Activated CD4-positive, alpha-beta T cell treated with anti-CD3 and anti-CD28 coated beads, Interleukin-2, amount 50 U/mL, for 24 hours (primary cell): ENCODE measurements at regions not wholly inside any gene's neighbourhood (a gene's known extent, or its start where the extent isn't known, plus 50 kb on each side); places are given as distances from the start of the nearest gene placed in this dataset.

ENCODE experiments used
- DNase-seq, 2 donors: peaks; one replicate each; pipeline ENCODE4 v3.0.0-alpha.2; 2020; ENCODE audit warnings: low read depth in 1 of 2, low spot score in 1 of 2

DNA sequence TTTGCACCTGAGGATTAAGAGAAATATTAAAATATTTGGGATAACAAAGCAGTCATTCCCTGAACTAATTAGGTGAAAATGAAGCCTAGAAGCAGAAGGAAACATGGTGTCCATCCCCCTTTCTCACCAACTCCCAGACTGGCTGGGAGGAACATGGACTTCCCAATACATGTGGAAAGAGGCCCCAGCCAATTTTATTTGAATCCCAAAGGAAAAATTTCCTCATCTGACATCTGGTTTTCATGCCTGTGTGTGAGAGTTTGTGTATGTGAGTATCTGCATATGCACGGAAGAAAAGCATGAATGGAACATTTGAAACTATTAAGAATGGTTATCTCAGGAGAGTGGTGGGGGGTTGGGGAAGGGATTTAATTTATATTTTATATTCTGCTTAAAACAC lies 84.3 kb downstream of the COPS8 start:
- no peak for DNase-seq

DNA sequence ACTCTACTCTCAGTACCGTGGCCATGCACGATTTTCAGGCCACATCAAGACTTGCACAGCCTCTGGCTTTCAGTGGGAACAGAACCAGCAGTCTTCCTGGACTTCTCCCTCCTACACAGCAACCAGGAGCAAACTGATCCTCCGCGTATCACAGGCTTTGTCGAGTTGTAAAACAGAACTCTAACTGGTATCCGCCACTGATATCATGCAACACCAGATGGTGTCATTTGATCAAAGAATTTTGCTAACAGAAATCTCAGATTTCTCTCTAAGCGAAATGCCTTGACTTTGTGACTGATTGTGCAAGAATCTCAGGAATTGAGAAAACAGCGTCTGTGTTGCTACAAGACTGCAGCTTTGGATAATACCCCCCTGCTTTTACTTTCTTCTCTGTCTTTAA lies 85.7 kb downstream of the COPS8 start:
- no peak for DNase-seq

DNA sequence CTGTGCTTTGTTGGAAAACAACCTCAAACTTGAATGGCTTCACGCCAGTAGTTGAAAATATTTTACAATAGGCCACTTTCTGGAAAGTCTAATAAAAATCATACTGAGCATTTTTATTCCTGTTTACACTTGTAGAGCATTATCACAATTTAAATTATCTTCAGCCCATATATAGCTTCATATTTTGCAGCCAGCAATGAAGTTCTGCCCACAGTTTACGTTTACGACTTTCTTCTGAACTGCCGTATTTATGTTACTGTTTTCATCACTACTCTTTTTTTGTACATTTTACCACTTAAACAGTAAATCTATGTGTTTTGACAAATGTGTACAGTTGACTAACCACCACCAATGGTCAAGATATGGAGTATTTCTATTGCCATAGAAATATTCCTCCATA lies 86.2 kb downstream of the COPS8 start:
- DNase-seq: no peak

DNA sequence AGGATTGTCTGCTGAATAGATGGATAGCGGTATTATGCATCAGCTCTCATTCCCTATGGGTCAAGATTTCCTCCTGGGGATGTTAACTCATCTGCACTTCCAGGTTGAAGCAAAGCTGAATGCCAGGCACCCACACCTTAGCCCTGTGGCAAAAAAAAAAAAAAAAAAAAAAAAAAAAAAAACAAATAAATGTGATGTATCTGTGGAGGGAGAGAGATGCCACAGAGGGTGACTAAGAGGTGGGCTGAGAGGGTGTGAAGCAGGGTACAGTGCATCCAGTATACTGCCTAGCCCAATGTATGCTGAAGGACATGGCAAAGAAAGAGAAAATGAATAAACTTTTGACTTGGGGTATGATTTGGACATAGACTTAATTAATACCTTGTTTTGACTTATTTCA lies 91.4 kb downstream of the COPS8 start:
- no peak for DNase-seq

DNA sequence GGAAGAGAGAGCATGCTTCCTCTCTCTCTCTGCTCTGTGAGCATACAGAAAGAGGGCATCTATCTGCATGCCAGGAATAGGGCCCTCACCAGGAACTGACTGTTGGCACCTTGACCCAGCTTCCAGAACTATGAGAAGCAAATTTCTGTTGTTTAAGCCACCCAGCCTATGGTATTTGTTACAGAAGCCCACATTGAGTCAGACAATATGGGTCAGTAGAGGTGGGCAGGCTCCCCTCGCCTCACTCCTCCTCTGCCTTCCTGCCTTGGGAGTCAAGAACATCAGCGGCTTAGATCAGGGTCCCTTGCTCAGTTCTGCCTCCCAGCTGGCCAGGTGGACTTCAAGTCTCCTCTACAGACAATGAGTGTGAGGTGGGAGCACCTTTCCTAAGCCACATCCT lies 92.3 kb downstream of the COPS8 start:
- DNase-seq: no peak

DNA sequence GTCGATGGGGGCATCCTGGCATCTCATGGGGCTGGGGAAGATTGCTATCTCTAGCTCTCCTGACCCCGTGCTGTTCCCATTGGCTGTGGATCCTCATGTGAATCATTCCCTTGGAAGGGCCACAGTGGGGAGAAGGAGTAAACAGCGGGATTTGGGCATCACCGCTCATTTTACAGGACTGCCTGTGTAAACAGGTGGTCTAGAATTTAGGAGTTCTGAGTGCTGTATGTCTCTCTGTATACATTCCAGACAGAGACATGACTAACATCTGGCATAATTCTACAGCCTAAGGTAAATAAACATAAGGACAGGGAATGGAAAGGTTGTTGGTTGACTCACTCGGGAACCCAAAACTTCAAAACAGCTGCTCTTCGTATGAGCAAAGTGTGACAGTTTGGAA lies 92.7 kb downstream of the COPS8 start:
- DNase-seq: no peak

DNA sequence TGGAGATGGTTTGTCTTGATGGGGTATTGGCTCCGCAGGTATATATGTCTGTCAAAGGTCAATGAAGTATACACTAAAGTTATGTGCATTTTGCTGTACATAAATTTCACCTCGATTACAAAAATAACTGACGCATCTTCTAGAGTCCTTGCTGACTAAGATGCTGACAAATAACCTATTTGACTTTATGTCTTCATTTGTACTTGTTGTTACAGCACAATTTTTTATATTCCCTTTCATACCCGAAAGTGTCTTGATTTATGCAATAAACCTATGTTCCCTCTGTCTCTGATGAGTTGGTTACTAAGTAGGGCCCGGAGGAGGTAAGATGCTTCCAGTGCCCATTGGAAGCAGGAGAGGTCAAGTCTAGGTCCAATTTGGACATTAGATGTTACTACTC lies 93.5 kb downstream of the COPS8 start:
- DNase-seq: no peak

DNA sequence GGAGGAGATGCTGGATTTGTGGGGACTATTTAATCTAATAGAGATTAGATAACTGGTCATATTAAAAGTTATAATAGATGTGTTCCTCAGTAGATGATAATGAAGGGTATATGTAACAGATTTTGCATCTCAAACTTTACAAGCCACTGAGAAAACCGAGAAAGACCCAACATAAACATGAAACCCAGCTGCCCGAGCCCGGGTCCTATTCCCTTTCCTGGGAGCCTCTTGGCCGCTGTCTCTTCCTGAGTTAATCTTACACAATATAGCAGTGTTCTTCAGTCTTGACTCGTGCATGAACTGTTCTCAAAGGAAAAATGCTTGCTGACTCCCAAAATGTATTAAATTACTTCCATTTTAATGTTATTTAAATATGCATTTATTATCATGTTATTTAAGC lies 94.5 kb downstream of the COPS8 start:
- no peak for DNase-seq

DNA sequence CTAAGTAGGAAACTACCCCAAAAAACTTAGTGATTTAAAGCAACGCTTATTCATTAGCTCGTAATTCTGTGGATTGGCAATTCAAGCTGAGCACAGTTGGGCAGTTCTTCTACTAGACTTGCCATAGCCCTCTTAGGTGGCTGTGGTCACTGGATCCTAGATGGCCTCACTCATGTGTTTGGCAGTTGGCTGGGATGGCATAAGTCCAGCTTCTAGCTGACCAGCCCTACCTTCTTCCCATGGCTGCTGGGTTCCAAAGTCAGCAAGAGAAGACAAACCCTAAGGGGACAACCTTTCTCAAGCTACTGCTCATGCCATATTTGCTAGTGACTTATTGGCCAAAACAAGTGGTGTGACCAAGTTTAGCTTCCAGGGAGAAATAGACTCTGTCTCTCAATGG lies 95.3 kb downstream of the COPS8 start:
- DNase-seq: no peak

DNA sequence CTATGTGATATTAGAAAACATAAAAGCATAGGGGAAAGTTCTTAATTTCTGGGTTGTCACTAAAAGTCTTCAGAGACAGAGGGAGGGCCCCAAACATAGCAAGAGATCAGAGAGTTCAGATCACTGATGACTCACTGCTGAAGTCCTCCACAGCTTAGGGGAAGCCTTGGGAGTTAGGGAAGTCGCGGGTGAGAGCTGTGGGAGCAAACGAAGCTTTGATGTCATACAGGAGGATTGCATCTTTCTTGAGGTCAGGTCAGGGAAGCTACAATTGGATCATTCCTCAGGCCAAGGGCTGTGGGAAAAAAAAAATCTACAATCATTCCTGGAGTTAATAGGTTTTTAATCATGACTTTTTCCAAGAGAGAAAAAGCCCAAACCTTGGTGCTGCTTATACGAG lies 96.2 kb downstream of the COPS8 start:
- DNase-seq: no peak

DNA sequence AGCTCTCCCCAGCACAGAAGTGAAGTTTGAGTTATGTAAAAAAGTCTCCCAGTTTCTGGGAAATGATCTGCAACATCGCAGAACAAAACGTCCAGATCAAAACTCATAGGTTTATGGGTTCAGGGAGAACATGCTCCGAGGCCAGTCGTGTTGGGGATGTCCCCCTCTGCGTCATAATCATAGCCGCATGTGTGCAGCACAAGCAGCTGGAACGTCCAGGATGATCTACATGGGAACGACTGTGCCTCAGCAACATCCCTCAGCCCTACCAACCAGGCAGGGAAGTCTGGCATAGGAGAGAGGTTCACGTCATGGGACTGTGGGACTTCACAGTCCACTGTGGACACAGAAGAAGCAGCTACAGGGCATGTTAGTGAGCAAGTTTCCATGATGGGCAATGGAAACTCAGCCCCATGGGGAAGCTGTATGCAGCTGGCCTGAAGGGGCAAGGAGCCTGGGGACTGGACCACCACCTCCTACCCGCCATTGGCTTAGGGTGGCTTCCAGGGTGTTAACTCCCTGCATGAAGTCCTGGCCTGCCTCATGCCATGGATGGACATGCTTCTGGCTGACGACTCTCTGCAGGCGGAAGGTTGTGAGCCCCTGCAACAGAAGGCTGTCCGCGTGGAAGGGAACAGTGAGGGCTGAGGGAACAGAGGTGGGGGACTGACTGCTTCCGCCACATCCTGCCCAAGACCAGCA lies 96.9 kb downstream of the COPS8 start:
- DNase-seq: no peak

DNA sequence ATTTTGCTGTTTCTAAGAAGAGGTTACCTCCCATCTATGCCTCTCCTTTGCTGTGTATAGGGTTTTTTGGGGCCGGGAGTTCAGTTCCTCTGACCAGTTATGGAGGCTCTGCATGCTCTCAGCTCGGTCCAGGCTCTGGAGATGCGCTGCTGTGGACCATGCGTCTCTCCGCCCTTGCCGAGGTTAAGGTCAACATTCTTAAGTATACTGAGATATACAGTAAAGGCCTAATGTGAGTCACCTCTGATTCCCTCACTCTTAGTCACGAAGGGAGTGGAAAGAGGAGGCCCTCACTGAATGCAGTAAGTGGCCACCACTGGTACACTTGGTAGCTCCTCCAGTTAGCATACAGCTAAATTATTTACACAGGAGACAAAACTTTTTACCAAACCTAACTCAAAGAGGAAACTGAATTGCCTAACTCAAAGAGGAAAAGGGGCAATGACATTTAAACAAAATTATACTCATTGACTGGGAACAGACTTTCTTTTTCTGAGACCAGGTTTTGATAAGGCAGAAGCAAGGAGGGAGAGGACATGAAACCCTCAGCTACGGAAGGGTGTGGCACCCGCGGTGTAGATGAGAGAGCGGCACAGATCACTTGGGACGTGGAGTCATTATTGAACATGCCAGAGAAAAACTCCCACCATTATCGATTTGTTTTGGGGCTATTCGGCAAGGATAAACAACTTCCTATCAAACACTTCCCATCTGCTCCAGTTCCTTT lies 98.7 kb downstream of the COPS8 start:
- DNase-seq: no peak

DNA sequence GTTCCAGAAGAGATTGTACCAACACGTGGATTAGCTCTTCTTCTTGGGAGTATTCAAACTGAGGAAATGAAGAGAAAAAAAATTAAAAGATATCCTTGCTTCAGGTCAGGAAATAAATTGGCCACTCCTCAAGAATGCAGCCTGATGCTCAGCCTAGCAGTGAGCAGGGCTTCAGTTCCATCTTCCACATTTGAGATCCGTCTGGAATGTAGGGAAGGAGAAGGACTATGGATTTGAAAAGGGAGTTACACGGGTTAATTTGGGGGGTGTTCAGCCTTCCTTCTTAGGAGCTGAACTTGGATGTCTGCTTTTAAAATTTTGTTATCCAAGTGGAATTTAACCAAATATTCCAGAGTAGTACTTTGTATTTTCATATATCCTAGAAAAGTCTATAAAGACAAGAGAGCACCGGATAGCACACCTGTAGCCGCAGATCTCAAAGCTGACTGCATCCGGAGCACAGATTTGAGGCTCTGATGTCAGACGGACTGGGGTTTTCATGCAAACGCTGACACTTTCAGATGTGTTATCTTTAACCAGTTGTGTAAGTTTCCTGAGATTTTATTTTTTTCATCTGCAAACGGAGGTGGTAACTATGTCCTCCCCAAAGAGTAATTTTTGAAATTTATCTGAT lies 99.3 kb downstream of the COPS8 start:
- DNase-seq: no peak

DNA sequence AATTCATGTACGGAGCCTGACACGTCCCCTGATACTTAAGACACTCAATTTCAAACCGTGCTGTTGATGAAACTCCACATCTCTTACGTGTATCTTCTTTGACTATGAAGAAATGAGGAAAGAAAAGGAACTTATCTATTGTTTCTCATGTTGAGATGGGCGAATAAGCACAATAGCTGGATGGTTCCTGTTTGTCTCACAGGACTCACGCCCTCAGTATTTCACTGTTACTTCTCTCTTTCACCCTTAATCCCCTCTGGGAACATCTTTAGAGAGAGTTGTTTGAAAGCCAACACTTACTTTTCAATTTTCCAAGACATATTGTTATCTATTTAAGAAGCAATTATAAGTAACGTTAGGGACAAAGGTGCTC lies 99.8 kb downstream of the COPS8 start:
- no peak for DNase-seq

DNA sequence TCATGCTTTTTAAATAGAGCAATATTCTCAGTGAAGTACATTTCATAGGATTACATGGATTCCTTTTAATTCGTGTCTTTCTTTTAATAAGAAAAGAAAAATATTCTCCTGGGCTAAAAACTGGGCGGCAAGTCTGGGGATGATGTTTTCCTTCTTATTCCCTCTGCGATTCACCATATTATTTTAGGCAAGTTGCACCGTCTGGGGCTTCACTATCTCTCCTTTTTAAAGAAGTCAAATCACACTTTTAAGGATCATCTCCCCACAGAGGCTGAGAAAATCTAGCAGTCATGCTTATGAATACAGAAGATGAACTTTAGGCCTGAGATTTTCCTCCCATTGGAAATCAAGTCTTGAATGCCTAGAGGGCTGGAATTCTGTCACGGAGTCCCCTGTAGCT lies 104.1 kb downstream of the COPS8 start:
- no peak for DNase-seq

DNA sequence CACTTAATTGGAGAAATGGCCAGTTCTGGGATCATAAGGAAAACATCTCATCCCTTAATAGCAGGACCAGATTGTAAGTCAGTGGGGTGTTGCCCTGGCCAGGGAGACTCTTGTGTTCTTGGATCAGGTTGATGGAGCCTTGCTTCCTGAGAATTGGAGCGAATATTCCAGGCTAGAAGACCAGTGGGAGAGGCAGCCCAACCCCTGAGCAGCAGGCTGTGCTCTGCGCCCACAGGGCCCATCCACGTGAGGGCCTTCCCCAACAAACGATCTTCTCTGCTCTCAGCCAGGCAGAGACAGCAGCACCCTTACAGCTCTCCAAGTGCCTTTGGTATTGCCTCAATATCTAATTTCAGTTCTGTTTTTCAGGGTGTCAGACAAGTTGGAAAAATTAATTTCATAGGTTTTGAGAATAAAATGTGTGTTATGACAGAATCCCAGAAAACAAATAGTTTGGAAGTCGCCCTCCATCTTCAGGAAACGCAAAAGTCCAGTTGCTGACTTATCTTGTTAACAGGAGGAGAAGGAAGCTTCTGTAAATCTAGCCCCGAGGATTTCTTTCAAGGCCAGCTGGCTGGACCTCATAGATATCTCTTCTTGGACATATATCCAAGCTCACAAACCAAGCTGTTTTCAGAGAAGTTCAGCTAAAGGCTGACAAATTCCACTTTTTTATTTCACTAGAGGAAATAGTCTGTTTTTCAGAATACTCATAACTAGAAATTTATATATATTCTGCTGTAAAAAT lies 105.5 kb downstream of the COPS8 start:
- no peak for DNase-seq

DNA sequence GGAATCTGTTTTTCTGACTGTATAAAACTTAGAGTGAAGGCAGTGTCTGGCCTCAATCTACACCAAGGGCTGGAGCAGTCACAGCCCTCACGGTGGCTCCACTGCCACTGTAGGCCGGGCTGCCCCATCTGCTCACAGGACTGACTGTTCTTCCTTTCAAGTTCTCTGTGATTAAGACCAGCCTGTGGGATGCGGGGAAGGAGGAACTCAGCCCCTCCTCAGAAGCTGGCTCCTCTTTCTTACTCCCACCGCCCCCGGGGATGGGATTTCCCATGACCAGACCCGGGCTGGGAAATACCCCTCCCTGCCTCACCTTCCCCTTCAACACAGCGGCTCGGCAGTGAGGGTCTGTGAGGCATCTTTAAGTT lies 106.0 kb downstream of the COPS8 start:
- no peak for DNase-seq

DNA sequence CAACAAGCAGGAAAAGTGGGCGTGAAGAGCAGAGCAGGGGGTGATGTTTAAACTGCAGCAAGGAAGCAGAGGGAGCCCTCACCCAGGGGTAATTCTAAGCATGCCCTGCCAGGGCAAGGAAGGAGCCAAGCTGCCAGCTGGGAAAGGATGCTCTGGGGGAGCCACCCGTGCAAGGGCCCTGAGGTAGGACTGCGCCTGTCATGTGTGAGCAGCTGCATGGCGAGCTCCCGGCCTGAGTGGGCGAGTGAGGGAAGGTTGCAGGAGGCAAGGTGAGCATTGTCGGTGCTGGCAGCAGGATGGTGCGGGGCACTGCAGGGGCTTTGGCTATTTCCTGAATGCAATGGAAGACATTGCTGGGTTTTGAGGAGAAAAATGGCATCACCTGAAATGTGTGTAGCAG lies 107.2 kb downstream of the COPS8 start:
- DNase-seq: no peak

DNA sequence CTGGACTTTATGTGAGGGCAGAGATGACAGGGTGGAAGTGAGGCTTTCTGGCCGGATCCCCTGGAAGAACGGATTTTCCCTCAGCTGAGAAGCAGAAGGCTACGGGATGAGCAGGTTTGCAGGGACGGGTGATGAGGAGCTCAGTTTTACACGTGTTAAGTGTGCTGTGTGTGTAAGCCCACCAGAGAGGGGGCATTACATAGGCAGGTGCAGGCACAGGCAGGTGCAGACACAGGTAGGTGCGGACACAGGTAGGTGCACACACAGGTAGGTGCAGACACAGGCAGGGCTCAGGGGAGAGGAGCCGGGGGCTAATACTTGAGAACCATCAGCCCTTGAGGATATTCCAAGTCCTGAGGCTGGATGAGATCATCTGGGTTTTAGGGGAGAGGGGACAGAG lies 107.7 kb downstream of the COPS8 start:
- no peak for DNase-seq

DNA sequence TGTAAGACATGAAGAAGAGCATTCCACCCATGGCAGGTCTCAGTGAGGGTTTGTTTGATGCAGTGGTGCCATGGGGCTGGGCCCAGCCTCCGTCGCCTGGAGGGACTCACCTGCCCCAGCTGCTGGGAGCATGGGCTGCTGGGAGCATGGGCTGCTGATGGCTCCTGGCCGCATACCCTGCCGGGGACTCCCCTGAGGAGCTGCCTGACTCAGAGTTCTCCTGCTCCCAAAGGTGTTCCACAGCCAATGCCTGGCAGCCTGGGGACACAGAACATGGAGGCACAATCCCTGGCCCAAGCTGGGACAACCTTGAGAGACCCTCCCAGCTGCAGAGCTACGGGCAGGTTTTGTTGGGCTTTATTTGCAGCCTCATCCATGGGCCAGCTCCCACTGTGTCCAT lies 108.4 kb downstream of the COPS8 start:
- no peak for DNase-seq

DNA sequence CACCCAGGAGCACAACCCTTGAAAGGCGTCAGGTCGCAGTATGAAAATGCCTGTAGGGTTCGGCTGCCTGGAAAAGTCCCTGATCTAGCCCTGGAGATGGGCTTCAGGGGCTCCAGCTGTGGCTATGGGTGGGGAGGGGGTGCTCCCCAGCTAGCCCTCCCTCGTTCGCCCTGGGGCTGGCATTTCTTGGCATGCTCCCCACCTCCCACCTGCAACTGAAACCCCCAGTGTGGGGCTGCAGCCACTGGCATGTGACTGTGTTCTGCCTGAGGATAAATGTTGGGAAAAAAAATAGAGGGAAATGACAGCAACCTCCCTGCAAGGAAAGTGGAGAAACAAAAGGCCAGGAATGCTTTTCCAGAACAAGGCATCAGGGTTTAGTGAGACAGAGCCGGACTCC lies 109.2 kb downstream of the COPS8 start:
- no peak for DNase-seq
